MCF 10A (cell line): ENCODE measurements at regions not wholly inside any gene's neighbourhood (a gene's known extent, or its start where the extent isn't known, plus 50 kb on each side); places are given as distances from the start of the nearest gene placed in this dataset.

ENCODE experiments used
- BruUV-seq: library from RNA; stranded (reverse); fragments of 400-500 nt; replicated peaks from 2 replicates; lab custom pipeline; 2021; lab: Mats Ljungman, UMichigan
- CTCF ChIA-PET: fragments of 300-600 bp; sonication (Branson Sonifier 250); formaldehyde crosslinking; extraction: SDS; loops from one replicate; lab custom pipeline; 2021; ENCODE audit warnings: antibody characterized with exemption, inconsistent platforms; lab: Yijun Ruan, JAX
- POLR2A ChIA-PET: fragments of 300-600, 350-650 bp; sonication (Branson Sonifier 250); formaldehyde crosslinking; extraction: SDS; loops from one replicate; lab custom pipeline; 2020; ENCODE audit warnings: antibody characterized with exemption, inconsistent platforms; lab: Yijun Ruan, JAX
- DNase-seq: peaks from one replicate; pipeline ENCODE4 v3.0.0-alpha.2; 2018; ENCODE audit not compliant: unreplicated experiment
- H3K27ac Mint-ChIP-seq: one replicate; pipeline ENCODE4 v1.8.0; 2022; ENCODE audit warnings: mild to moderate bottlenecking, low read depth, mixed read lengths; ENCODE audit not compliant: unreplicated experiment
- H3K27me3 Mint-ChIP-seq: one replicate; pipeline ENCODE4 v1.8.0; 2022; ENCODE audit warnings: mixed read lengths; ENCODE audit not compliant: insufficient read depth, unreplicated experiment
- H3K36me3 Mint-ChIP-seq: one replicate; pipeline ENCODE4 v1.8.0; 2022; ENCODE audit warnings: mild to moderate bottlenecking, moderate library complexity, mixed read lengths; ENCODE audit not compliant: insufficient read depth, unreplicated experiment
- H3K4me1 Mint-ChIP-seq: one replicate; pipeline ENCODE4 v1.8.0; 2022; ENCODE audit warnings: mixed read lengths; ENCODE audit not compliant: insufficient read depth, unreplicated experiment
- H3K4me3 Mint-ChIP-seq: one replicate; pipeline ENCODE4 v1.8.0; 2022; ENCODE audit warnings: mild to moderate bottlenecking, moderate library complexity, mixed read lengths; ENCODE audit not compliant: unreplicated experiment
- H3K9me3 Mint-ChIP-seq: one replicate; pipeline ENCODE4 v1.8.0; 2022; ENCODE audit warnings: mixed read lengths; ENCODE audit not compliant: unreplicated experiment
- intact Hi-C: fragments of 100-400 bp; cut with micrococcal nuclease; formaldehyde crosslinking; loops from 2 replicates; pipeline ENCODE4 v1.14.1; 2022
- TF ChIP-seq, protein P1 (sequence below): fragments of 200-600 bp; IDR thresholded peaks from one replicate; pipeline ENCODE4 v1.8.0; 2022; ENCODE audit warnings: antibody characterized with exemption, mild to moderate bottlenecking; ENCODE audit not compliant: unreplicated experiment

- Mint-ChIP-seq H3K27me3 (peaks cover 74% of the 10 kb centered on the region), H3K36me3 (no peaks in the 10 kb centered on the region), H3K27ac (no peak overlapping the region), H3K9me3 (no peaks in the 10 kb centered on the region), H3K4me1 (no peaks in the 10 kb centered on the region), H3K4me3 (no peak overlapping the region)
- BruUV-seq, result no TSS peak
- no peak for DNase-seq
- intact Hi-C loops, result loop anchor here (10.0 kb wide), 1 partner anchor 63 kb away; no protein-coding TSS in a partner anchor
- TF ChIP-seq, protein P1, sequence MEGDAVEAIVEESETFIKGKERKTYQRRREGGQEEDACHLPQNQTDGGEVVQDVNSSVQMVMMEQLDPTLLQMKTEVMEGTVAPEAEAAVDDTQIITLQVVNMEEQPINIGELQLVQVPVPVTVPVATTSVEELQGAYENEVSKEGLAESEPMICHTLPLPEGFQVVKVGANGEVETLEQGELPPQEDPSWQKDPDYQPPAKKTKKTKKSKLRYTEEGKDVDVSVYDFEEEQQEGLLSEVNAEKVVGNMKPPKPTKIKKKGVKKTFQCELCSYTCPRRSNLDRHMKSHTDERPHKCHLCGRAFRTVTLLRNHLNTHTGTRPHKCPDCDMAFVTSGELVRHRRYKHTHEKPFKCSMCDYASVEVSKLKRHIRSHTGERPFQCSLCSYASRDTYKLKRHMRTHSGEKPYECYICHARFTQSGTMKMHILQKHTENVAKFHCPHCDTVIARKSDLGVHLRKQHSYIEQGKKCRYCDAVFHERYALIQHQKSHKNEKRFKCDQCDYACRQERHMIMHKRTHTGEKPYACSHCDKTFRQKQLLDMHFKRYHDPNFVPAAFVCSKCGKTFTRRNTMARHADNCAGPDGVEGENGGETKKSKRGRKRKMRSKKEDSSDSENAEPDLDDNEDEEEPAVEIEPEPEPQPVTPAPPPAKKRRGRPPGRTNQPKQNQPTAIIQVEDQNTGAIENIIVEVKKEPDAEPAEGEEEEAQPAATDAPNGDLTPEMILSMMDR, result no peak
- ChIA-PET CTCF (interaction anchor here (0.8 kb wide), 1 partner anchor 248 kb away, joined by 3 read pairs; no protein-coding TSS in a partner anchor), POLR2A (no interaction called here)
Observed at GRCh38 chr5:128877476-128877875, 87.8 kb upstream of the SLC27A6 start.

DNA sequence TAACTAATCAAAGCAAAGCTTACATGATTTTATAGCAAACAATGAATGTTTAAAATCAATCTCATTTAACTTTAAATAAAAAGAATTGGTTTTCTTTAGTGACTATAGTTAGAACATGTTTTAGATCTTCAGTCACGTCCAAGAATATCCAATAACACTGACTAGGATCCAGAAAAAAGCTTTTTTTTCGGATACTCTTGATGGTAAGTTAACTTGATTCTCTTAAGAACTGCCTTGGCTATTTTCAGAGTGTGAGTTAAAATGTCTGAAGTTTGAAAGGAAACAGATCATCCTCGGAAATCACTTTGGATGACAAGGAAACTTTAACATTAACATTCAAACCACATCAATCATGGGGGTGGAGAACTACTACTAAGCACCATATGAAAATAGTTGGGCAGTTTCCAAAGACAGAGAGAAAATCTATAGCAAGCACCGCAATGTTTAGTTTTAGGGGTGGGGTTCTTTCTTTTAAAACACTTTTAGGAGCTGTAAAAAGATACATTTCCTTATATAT, 83.7 kb upstream of the SLC27A6 start:
- DNase-seq, result no peak
- no peaks in the 10 kb centered on the region for H3K4me1 Mint-ChIP-seq
- TF ChIP-seq, protein P1, result no peak
- BruUV-seq, result no TSS peak
- H3K4me3 Mint-ChIP-seq, result no peak overlapping the region
- peaks cover 6% of the 10 kb centered on the region for H3K9me3 Mint-ChIP-seq
- peaks cover 4% of the 10 kb centered on the region for H3K36me3 Mint-ChIP-seq
- CTCF ChIA-PET, result interaction anchor here (0.6 to 1.7 kb wide), 4 partner anchors 10 to 797 kb away, joined by 3 to 4 read pairs (median 3); no protein-coding TSS in a partner anchor
- peaks cover 67% of the 10 kb centered on the region for H3K27me3 Mint-ChIP-seq
- H3K27ac Mint-ChIP-seq, result no peak overlapping the region
- POLR2A ChIA-PET, result interaction anchor here (0.5 to 1.5 kb wide), 3 partner anchors 9 to 497 kb away, joined by 3 to 4 read pairs (median 3); no protein-coding TSS in a partner anchor
- intact Hi-C loops, result no loop called here

GRCh38 chr5:128885649-128886255, 79.5 kb upstream of the SLC27A6 start:
- H3K27ac Mint-ChIP-seq, result no peak overlapping the region
- peaks cover 6% of the 10 kb centered on the region for H3K9me3 Mint-ChIP-seq
- peaks cover 63% of the 10 kb centered on the region for H3K27me3 Mint-ChIP-seq
- CTCF ChIA-PET, result interaction anchor here (0.6 to 0.8 kb wide), 2 partner anchors 38 to 652 kb away, joined by 4 to 5 read pairs; no protein-coding TSS in a partner anchor
- POLR2A ChIA-PET, result interaction anchor here (0.6 kb wide), 1 partner anchor 86 kb away, joined by 3 read pairs; no protein-coding TSS in a partner anchor
- peaks cover 4% of the 10 kb centered on the region for H3K36me3 Mint-ChIP-seq
- H3K4me1 Mint-ChIP-seq, result no peaks in the 10 kb centered on the region
- TF ChIP-seq, protein P1, result no peak
- BruUV-seq, result no TSS peak
- DNase-seq, result no peak
- H3K4me3 Mint-ChIP-seq, result no peak overlapping the region
- intact Hi-C loops, result no loop called here

- peaks cover 66% of the 10 kb centered on the region for H3K27me3 Mint-ChIP-seq
- ChIA-PET POLR2A (no interaction called here), CTCF (interaction anchor here (0.6 to 1.1 kb wide), 6 partner anchors 8 to 1286 kb away, joined by 3 to 5 read pairs (median 4); no protein-coding TSS in a partner anchor)
- H3K4me1 Mint-ChIP-seq, result no peaks in the 10 kb centered on the region
- no TSS peak for BruUV-seq
- no peak overlapping the region for H3K27ac Mint-ChIP-seq
- intact Hi-C loops, result no loop called here
- DNase-seq, result no peak
- H3K4me3 Mint-ChIP-seq, result no peak overlapping the region
- H3K36me3 Mint-ChIP-seq, result no peaks in the 10 kb centered on the region
- TF ChIP-seq, protein P1, result no peak
- H3K9me3 Mint-ChIP-seq, result no peaks in the 10 kb centered on the region
Observed at GRCh38 chr5:128895122-128895521, 70.2 kb upstream of the SLC27A6 start.
